K562 (cell line): ENCODE measurements at regions not wholly inside any gene's neighbourhood (a gene's known extent, or its start where the extent isn't known, plus 50 kb on each side); places are given as distances from the start of the nearest gene placed in this dataset.
"Not testable (repeated sequence)": the region's sequence is repeated elsewhere in the genome, so short reads cannot be mapped to it uniquely, and the experiment has no call there.

Experiments used
- BRD4 ChIP-seq: fragments of 200-600 bp; sonication (generic); IDR thresholded peaks from 2 replicates; pipeline ENCODE4 v1.6.1; 2017; ENCODE audit warnings: inconsistent platforms
- CBX2 ChIP-seq: fragments of 200-600 bp; sonication (generic); IDR thresholded peaks from one replicate; pipeline ENCODE4 v1.6.1; 2012; ENCODE audit warnings: mild to moderate bottlenecking, low read length, inconsistent platforms; ENCODE audit not compliant: insufficient read depth, poor library complexity, severe bottlenecking
- CREM ChIP-seq: IDR thresholded peaks from 2 replicates; pipeline ENCODE4 v1.6.1; 2014; ENCODE audit warnings: antibody characterized with exemption, low read depth
- RCOR1 ChIP-seq, 2 experiments: IDR thresholded peaks; 2 replicates each; pipeline ENCODE4 v1.6.1; 2012; ENCODE audit warnings: low read depth in 2 of 2, low read length in 2 of 2, borderline replicate concordance in 1 of 2, improper control_type of control experiment in 1 of 2
- TBL1XR1 ChIP-seq, 2 experiments: IDR thresholded peaks; 2 replicates each; pipeline ENCODE4 v1.6.1; 2012; ENCODE audit warnings: improper control_type of control experiment in 2 of 2, low read length in 2 of 2, mild to moderate bottlenecking in 1 of 2
- ZNF717 ChIP-seq: fragments of 250-450 bp; sonication (Bioruptor Pico); IDR thresholded peaks from 2 replicates; pipeline ENCODE4 v1.5.0; 2021
- TF ChIP-seq, protein P1 (sequence below): sonication (generic); formaldehyde crosslinking; IDR thresholded peaks from 2 replicates; pipeline ENCODE4 v1.5.0; 2020; ENCODE audit warnings: missing genetic modification reagents
- TF ChIP-seq, protein P2 (sequence below), 2 experiments: fragments of 450-650 bp; formaldehyde crosslinking in 1 of 2; IDR thresholded peaks; 2 replicates each; pipeline versions ENCODE4 v1.4.0 to v1.6.1; 2014 to 2020; ENCODE audit warnings: mild to moderate bottlenecking in 2 of 2, borderline replicate concordance in 1 of 2, low read depth in 1 of 2
- TF ChIP-seq, protein P3 (sequence below), 2 experiments: fragments of 450-650 bp; IDR thresholded peaks; 2 replicates each; pipeline ENCODE4 v1.6.1; 2016

DNA sequence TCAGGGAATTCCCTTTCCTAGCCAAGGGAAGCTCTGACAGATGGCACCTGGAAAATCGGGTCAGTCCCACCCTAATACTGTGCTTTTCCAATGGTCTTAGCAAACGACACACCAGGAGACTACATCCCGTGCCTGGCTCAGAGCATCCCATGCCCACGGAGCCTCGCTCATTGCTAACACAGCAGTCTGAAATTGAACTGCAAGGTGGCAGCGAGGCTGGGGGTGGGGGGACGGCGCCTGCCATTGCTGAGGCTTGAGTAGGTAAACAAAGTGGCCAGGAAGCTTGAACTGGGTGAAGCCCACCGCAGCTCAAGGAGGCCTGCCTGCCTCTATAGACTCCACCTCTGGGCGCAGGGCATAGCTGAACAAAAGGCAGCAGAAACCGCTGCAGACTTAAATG, 279.5 kb upstream of the LUZP2 start:
- not testable (repeated sequence) for TF ChIP-seq TBL1XR1 (IDR thresholded peaks at IDR 0.05; ENCODE audit: low read length in 2 of 2); ZNF717; RCOR1 (IDR thresholded peaks at IDR 0.05; ENCODE audit: borderline replicate concordance in 1 of 2, low read depth in 2 of 2, low read length in 2 of 2); CBX2; BRD4; CREM
- TF ChIP-seq, protein P1, sequence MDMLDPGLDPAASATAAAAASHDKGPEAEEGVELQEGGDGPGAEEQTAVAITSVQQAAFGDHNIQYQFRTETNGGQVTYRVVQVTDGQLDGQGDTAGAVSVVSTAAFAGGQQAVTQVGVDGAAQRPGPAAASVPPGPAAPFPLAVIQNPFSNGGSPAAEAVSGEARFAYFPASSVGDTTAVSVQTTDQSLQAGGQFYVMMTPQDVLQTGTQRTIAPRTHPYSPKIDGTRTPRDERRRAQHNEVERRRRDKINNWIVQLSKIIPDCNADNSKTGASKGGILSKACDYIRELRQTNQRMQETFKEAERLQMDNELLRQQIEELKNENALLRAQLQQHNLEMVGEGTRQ (CRISPR knock-in tag), result not testable (repeated sequence)
- TF ChIP-seq, protein P2, sequence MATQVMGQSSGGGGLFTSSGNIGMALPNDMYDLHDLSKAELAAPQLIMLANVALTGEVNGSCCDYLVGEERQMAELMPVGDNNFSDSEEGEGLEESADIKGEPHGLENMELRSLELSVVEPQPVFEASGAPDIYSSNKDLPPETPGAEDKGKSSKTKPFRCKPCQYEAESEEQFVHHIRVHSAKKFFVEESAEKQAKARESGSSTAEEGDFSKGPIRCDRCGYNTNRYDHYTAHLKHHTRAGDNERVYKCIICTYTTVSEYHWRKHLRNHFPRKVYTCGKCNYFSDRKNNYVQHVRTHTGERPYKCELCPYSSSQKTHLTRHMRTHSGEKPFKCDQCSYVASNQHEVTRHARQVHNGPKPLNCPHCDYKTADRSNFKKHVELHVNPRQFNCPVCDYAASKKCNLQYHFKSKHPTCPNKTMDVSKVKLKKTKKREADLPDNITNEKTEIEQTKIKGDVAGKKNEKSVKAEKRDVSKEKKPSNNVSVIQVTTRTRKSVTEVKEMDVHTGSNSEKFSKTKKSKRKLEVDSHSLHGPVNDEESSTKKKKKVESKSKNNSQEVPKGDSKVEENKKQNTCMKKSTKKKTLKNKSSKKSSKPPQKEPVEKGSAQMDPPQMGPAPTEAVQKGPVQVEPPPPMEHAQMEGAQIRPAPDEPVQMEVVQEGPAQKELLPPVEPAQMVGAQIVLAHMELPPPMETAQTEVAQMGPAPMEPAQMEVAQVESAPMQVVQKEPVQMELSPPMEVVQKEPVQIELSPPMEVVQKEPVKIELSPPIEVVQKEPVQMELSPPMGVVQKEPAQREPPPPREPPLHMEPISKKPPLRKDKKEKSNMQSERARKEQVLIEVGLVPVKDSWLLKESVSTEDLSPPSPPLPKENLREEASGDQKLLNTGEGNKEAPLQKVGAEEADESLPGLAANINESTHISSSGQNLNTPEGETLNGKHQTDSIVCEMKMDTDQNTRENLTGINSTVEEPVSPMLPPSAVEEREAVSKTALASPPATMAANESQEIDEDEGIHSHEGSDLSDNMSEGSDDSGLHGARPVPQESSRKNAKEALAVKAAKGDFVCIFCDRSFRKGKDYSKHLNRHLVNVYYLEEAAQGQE (IDR thresholded peaks at IDR 0.05; ENCODE audit: borderline replicate concordance), result not testable (repeated sequence)
- TF ChIP-seq, protein P2 (CRISPR knock-in tag; IDR thresholded peaks at IDR 0.05; ENCODE audit: low read depth), result not testable (repeated sequence)
- TF ChIP-seq, protein P3, sequence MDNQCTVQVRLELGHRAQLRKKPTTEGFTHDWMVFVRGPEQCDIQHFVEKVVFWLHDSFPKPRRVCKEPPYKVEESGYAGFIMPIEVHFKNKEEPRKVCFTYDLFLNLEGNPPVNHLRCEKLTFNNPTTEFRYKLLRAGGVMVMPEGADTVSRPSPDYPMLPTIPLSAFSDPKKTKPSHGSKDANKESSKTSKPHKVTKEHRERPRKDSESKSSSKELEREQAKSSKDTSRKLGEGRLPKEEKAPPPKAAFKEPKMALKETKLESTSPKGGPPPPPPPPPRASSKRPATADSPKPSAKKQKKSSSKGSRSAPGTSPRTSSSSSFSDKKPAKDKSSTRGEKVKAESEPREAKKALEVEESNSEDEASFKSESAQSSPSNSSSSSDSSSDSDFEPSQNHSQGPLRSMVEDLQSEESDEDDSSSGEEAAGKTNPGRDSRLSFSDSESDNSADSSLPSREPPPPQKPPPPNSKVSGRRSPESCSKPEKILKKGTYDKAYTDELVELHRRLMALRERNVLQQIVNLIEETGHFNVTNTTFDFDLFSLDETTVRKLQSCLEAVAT (IDR thresholded peaks at IDR 0.05), result not testable (repeated sequence)
